H9 (cell line): ENCODE measurements at regions not wholly inside any gene's neighbourhood (a gene's known extent, or its start where the extent isn't known, plus 50 kb on each side); places are given as distances from the start of the nearest gene placed in this dataset.
"Not testable (repeated sequence)": the region's sequence is repeated elsewhere in the genome, so short reads cannot be mapped to it uniquely, and the experiment has no call there.

Experiments used
- DNase-seq: peaks from one replicate; pipeline ENCODE4 v3.0.0-alpha.2; 2017
- H2AFZ ChIP-seq: one replicate; pipeline ENCODE4 v1.6.1; 2013; ENCODE audit warnings: mild to moderate bottlenecking, low read length, control low read depth, moderate library complexity
- H2AK5ac ChIP-seq: 2 replicates; pipeline ENCODE4 v1.6.1; 2013; ENCODE audit warnings: low read length, control low read depth, mixed read lengths; ENCODE audit not compliant: insufficient read length
- H2BK120ac ChIP-seq: one replicate; pipeline ENCODE4 v1.6.1; 2013; ENCODE audit warnings: low read depth, mild to moderate bottlenecking, low read length, control low read depth, inconsistent platforms; ENCODE audit not compliant: poor library complexity, severe bottlenecking
- H2BK12ac ChIP-seq: 2 replicates; pipeline ENCODE4 v1.6.1; 2013; ENCODE audit warnings: low read length, control low read depth, mixed read lengths, low read depth; ENCODE audit not compliant: insufficient read length
- H2BK15ac ChIP-seq: 2 replicates; pipeline ENCODE4 v1.6.1; 2013; ENCODE audit warnings: low read depth, low read length, control low read depth
- H2BK20ac ChIP-seq: one replicate; pipeline ENCODE4 v1.6.1; 2013; ENCODE audit warnings: low read depth, mild to moderate bottlenecking, low read length, control low read depth, inconsistent platforms; ENCODE audit not compliant: poor library complexity, severe bottlenecking
- H2BK5ac ChIP-seq: 2 replicates; pipeline ENCODE4 v1.6.1; 2013; ENCODE audit warnings: low read length, control low read depth, mixed read lengths; ENCODE audit not compliant: insufficient read length
- H3K14ac ChIP-seq: 2 replicates; pipeline ENCODE4 v1.6.1; 2013; ENCODE audit warnings: low read length, control low read depth; ENCODE audit not compliant: insufficient read depth
- H3K18ac ChIP-seq: 2 replicates; pipeline ENCODE4 v1.6.1; 2013; ENCODE audit warnings: low read depth, mild to moderate bottlenecking, mixed read lengths, low read length, control low read depth; ENCODE audit not compliant: insufficient read length
- H3K23ac ChIP-seq: 2 replicates; pipeline ENCODE4 v1.6.1; 2013; ENCODE audit warnings: low read length, control low read depth, mixed read lengths, low read depth; ENCODE audit not compliant: insufficient read length
- H3K23me2 ChIP-seq: 2 replicates; pipeline ENCODE4 v1.6.1; 2013; ENCODE audit warnings: low read depth, mild to moderate bottlenecking, mixed read lengths, low read length, control low read depth; ENCODE audit not compliant: insufficient read length, poor library complexity, severe bottlenecking
- H3K27ac ChIP-seq: 2 replicates; pipeline ENCODE4 v1.5.1; 2013; ENCODE audit warnings: low read length, control low read depth, mixed read lengths, low read depth; ENCODE audit not compliant: insufficient read length
- H3K27me3 ChIP-seq: 2 replicates; pipeline ENCODE4 v1.6.1; 2013; ENCODE audit warnings: low read length, control low read depth, inconsistent platforms; ENCODE audit not compliant: insufficient read depth
- H3K4ac ChIP-seq: 2 replicates; pipeline ENCODE4 v1.6.1; 2013; ENCODE audit warnings: low read depth, mild to moderate bottlenecking, control low read depth, inconsistent platforms, low read length, moderate library complexity
- H3K4me1 ChIP-seq: 2 replicates; pipeline ENCODE4 v1.6.1; 2013; ENCODE audit warnings: low read length, control low read depth, inconsistent platforms; ENCODE audit not compliant: insufficient read depth
- H3K4me2 ChIP-seq: 2 replicates; pipeline ENCODE4 v1.6.1; 2013; ENCODE audit warnings: low read length, control low read depth, mixed read lengths; ENCODE audit not compliant: insufficient read length, insufficient read depth
- H3K56ac ChIP-seq: 2 replicates; pipeline ENCODE4 v1.6.1; 2013; ENCODE audit warnings: low read depth, mild to moderate bottlenecking, mixed read lengths, low read length, control low read depth; ENCODE audit not compliant: insufficient read length
- H3K79me1 ChIP-seq: 2 replicates; pipeline ENCODE4 v1.6.1; 2013; ENCODE audit warnings: low read depth, mild to moderate bottlenecking, moderate library complexity, low read length, control low read depth, inconsistent platforms; ENCODE audit not compliant: insufficient read depth, poor library complexity, severe bottlenecking
- H3K79me2 ChIP-seq: 2 replicates; pipeline ENCODE4 v1.6.1; 2013; ENCODE audit warnings: low read length, control low read depth, inconsistent platforms; ENCODE audit not compliant: insufficient read depth
- H3K9ac ChIP-seq: 2 replicates; pipeline ENCODE4 v1.6.1; 2013; ENCODE audit warnings: low read length, control low read depth, mixed read lengths; ENCODE audit not compliant: insufficient read length; ENCODE audit errors: extremely low read depth
- H3K9me3 ChIP-seq: one replicate; pipeline ENCODE4 v1.6.1; 2013; ENCODE audit warnings: low read depth, low read length, inconsistent platforms; ENCODE audit not compliant: control insufficient read depth
- H3T11ph ChIP-seq: one replicate; pipeline ENCODE4 v1.6.1; 2013; ENCODE audit warnings: mild to moderate bottlenecking, low read length, control low read depth, inconsistent platforms
- H4K20me1 ChIP-seq: one replicate; pipeline ENCODE4 v1.6.1; 2013; ENCODE audit not compliant: control insufficient read depth, insufficient read length, insufficient read depth
- H4K5ac ChIP-seq: 2 replicates; pipeline ENCODE4 v1.6.1; 2013; ENCODE audit warnings: low read depth, mild to moderate bottlenecking, mixed read lengths, low read length, control low read depth; ENCODE audit not compliant: insufficient read length
- H4K8ac ChIP-seq: replicated peaks from 2 replicates; pipeline ENCODE4 v1.6.1; 2013; ENCODE audit warnings: low read length, control low read depth, mixed read lengths, low read depth; ENCODE audit not compliant: insufficient read length
- H4K91ac ChIP-seq: 2 replicates; pipeline ENCODE4 v1.6.1; 2013; ENCODE audit warnings: low read depth, mild to moderate bottlenecking, moderate library complexity, mixed read lengths, low read length, control low read depth; ENCODE audit not compliant: insufficient read length
- H3K27ac Mint-ChIP-seq, 3 experiments: 2 replicates in 2 of 3; 3 replicates in 1 of 3; pipeline ENCODE4 v1.8.0; 2020 to 2021; ENCODE audit warnings: mixed read lengths in 3 of 3, mild to moderate bottlenecking in 1 of 3, moderate library complexity in 1 of 3
- H3K27me3 Mint-ChIP-seq: 2 replicates; pipeline ENCODE4 v1.8.0; 2021; ENCODE audit warnings: low read depth, mild to moderate bottlenecking, moderate library complexity, mixed read lengths
- H3K36me3 Mint-ChIP-seq, 3 experiments: 2 replicates in 2 of 3; 3 replicates in 1 of 3; pipeline ENCODE4 v1.8.0; 2020 to 2021; ENCODE audit warnings: low read depth in 3 of 3, mixed read lengths in 3 of 3; ENCODE audit not compliant: insufficient read depth in 1 of 3
- H3K4me1 Mint-ChIP-seq, 2 experiments: 2 replicates each; pipeline ENCODE4 v1.8.0; 2020; ENCODE audit warnings: mixed read lengths in 2 of 2
- H3K4me3 Mint-ChIP-seq, 2 experiments: 2 replicates in 1 of 2; 3 replicates in 1 of 2; pipeline ENCODE4 v1.8.0; 2020 to 2021; ENCODE audit warnings: mild to moderate bottlenecking in 2 of 2, mixed read lengths in 2 of 2, moderate library complexity in 1 of 2
- H3K9me3 Mint-ChIP-seq, 2 experiments: 2 replicates in 1 of 2; 3 replicates in 1 of 2; pipeline ENCODE4 v1.8.0; 2020; ENCODE audit warnings: mild to moderate bottlenecking in 2 of 2, mixed read lengths in 2 of 2, moderate library complexity in 1 of 2
- WGBS: extraction: QIAGEN DNeasy Blood & Tissue Kit; methylation state at CpG from one replicate; pipeline ENCODE4 v1.1.7; 2013; ENCODE audit warnings: missing lambda C conversion rate, low lambda C conversion rate, mixed read lengths; ENCODE audit not compliant: insufficient read length; ENCODE audit errors: extremely low coverage; 5-methylcytosine and 5-hydroxymethylcytosine counted together

GRCh38 chr20:25797062-25797461 is 100.4 kb upstream of the ZNF337 start:
- not testable (repeated sequence) for H3K14ac ChIP-seq, H2BK15ac ChIP-seq, H4K20me1 ChIP-seq, H3K4me3 Mint-ChIP-seq, H4K8ac ChIP-seq, H3K23me2 ChIP-seq, H3K4ac ChIP-seq, H3K27ac ChIP-seq, H3K27me3 ChIP-seq, H3T11ph ChIP-seq, H3K56ac ChIP-seq, H3K18ac ChIP-seq, H3K4me2 ChIP-seq, H2BK12ac ChIP-seq, H3K79me2 ChIP-seq, H3K36me3 Mint-ChIP-seq, H3K4me1 Mint-ChIP-seq, H3K79me1 ChIP-seq, H2BK20ac ChIP-seq, H4K91ac ChIP-seq, H2AFZ ChIP-seq, H2BK5ac ChIP-seq, H3K4me1 ChIP-seq, H3K9me3 Mint-ChIP-seq, H2AK5ac ChIP-seq, H3K23ac ChIP-seq, H3K27me3 Mint-ChIP-seq, H2BK120ac ChIP-seq, DNase-seq, H4K5ac ChIP-seq, H3K9ac ChIP-seq, H3K9me3 ChIP-seq, H3K27ac Mint-ChIP-seq
- no CpG with 5 or more reads among the region's 10 CpGs for WGBS

GRCh38 chr20:25777241-25777640 is 80.6 kb upstream of the ZNF337 start:
- not testable (repeated sequence) for H2AFZ ChIP-seq, H3K18ac ChIP-seq, H3K9me3 Mint-ChIP-seq, H2BK20ac ChIP-seq, H3K23me2 ChIP-seq, H4K8ac ChIP-seq, DNase-seq, H4K20me1 ChIP-seq, H3K14ac ChIP-seq, H2BK15ac ChIP-seq, H3K79me2 ChIP-seq, H3T11ph ChIP-seq, H3K79me1 ChIP-seq, H3K36me3 Mint-ChIP-seq, H3K4me1 ChIP-seq, H3K4me2 ChIP-seq, H3K9ac ChIP-seq, H2BK120ac ChIP-seq, H3K27me3 ChIP-seq, H2AK5ac ChIP-seq, H3K27ac ChIP-seq, H3K27me3 Mint-ChIP-seq, H3K56ac ChIP-seq, H3K9me3 ChIP-seq, H3K23ac ChIP-seq, H2BK5ac ChIP-seq, H4K91ac ChIP-seq, H4K5ac ChIP-seq, H3K4me3 Mint-ChIP-seq, H2BK12ac ChIP-seq, H3K4ac ChIP-seq, H3K4me1 Mint-ChIP-seq
- peak overlapping the region in 1 of 3 experiments; percentile 89; a peak in 1 of 7 replicates for H3K27ac Mint-ChIP-seq
- no CpG with 5 or more reads among the region's 3 CpGs for WGBS
